GM12891 (cell line): ENCODE measurements at regions not wholly inside any gene's neighbourhood (a gene's known extent, or its start where the extent isn't known, plus 50 kb on each side); places are given as distances from the start of the nearest gene placed in this dataset.

ENCODE experiments used
- PAX5 ChIP-seq: IDR thresholded peaks from 2 replicates; pipeline ENCODE4 v1.6.1; 2011; ENCODE audit warnings: low read length, moderate library complexity, mild to moderate bottlenecking; ENCODE audit not compliant: insufficient read depth, severe bottlenecking
- POLR2A ChIP-seq: IDR thresholded peaks from 2 replicates; pipeline ENCODE4 v1.6.1; 2011; ENCODE audit warnings: low read depth, low read length, control low read depth
- POLR2AphosphoS5 ChIP-seq: IDR thresholded peaks from 2 replicates; pipeline ENCODE4 v1.6.1; 2011; ENCODE audit warnings: low read depth, low read length, control low read depth
- POU2F2 ChIP-seq: IDR thresholded peaks from 2 replicates; pipeline ENCODE4 v1.6.1; 2011; ENCODE audit warnings: low read depth, mild to moderate bottlenecking, control low read depth, low read length, moderate library complexity
- SPI1 ChIP-seq: IDR thresholded peaks from 2 replicates; pipeline ENCODE4 v1.6.1; 2011; ENCODE audit warnings: low read depth, low read length, control low read depth
- TAF1 ChIP-seq: IDR thresholded peaks from 2 replicates; pipeline ENCODE4 v1.6.1; 2011; ENCODE audit warnings: low read depth, low read length, control low read depth

- TF ChIP-seq POLR2A, result no peak
- TF ChIP-seq TAF1, result no peak
- TF ChIP-seq POLR2AphosphoS5, result no peak
- no peak for TF ChIP-seq SPI1
- no peak for TF ChIP-seq PAX5
- TF ChIP-seq POU2F2, result no peak
These were observed 74.6 kb downstream of the NENF start for GRCh38 chr1:212507369-212507768.
